B cell (primary cell): ENCODE measurements at regions not wholly inside any gene's neighbourhood (a gene's known extent, or its start where the extent isn't known, plus 50 kb on each side); places are given as distances from the start of the nearest gene placed in this dataset.

Experiments
- EZH2 ChIP-seq: IDR thresholded peaks from 2 replicates; pipeline ENCODE4 v1.6.1; 2012; ENCODE audit warnings: borderline replicate concordance, low read depth, mild to moderate bottlenecking, moderate library complexity, low read length; ENCODE audit not compliant: insufficient read depth, poor library complexity, severe bottlenecking
- TF ChIP-seq, protein P1 (sequence below): fragments of 200-600 bp; IDR thresholded peaks from one replicate; pipeline ENCODE4 v1.8.0; 2022; ENCODE audit warnings: antibody characterized with exemption, mild to moderate bottlenecking

DNA sequence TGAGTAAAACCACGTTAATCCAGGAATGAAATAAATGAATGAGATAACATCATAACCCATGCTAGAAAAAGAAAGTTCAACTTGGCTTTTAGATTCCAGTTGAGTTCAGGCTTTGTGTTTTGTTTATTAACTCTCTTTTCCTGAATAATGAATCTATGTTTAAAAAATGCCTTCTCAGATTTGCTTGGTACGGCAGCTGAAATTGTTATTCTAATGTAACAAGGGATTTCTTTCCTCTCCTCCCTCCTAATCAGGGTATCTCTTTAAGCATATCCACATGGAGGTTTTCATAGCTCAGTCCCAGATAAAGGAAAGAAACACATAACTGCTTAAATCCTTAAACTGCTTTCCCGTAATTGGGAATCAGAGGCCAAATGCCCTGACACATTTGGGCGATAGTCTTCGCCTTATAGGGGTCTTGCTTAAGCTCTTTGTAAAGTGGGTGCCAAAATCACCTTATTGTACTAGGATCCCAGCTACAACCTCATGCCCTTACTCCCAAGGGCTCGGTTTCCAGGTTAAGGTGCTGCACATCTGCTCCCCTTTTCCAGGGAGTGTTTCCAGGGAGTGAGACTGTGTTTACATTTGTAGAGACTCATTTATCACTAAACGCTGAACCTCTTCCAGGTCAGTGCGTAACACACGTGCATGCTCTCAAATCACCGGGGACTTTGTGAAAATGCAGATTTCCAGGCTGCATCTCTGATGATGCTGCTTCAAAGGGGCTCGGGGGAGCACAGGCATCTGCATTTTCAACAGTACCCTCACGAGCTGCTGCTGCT, 142.8 kb upstream of the FOXF1 start:
- TF ChIP-seq, protein P1, sequence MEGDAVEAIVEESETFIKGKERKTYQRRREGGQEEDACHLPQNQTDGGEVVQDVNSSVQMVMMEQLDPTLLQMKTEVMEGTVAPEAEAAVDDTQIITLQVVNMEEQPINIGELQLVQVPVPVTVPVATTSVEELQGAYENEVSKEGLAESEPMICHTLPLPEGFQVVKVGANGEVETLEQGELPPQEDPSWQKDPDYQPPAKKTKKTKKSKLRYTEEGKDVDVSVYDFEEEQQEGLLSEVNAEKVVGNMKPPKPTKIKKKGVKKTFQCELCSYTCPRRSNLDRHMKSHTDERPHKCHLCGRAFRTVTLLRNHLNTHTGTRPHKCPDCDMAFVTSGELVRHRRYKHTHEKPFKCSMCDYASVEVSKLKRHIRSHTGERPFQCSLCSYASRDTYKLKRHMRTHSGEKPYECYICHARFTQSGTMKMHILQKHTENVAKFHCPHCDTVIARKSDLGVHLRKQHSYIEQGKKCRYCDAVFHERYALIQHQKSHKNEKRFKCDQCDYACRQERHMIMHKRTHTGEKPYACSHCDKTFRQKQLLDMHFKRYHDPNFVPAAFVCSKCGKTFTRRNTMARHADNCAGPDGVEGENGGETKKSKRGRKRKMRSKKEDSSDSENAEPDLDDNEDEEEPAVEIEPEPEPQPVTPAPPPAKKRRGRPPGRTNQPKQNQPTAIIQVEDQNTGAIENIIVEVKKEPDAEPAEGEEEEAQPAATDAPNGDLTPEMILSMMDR, result no peak
- TF ChIP-seq EZH2, result no peak
